PC-3 (cell line): ENCODE measurements at regions not wholly inside any gene's neighbourhood (a gene's known extent, or its start where the extent isn't known, plus 50 kb on each side); places are given as distances from the start of the nearest gene placed in this dataset.

Experiments used
- ATAC-seq: fragments of 200-7000 bp; cut with Tn5 transposase; 2 replicates; pipeline ENCODE4 v1.9.1; 2020; ENCODE audit warnings: mild to moderate bottlenecking, moderate library complexity
- BruUV-seq: library from RNA; stranded (reverse); fragments of 400-500 nt; replicated peaks from 2 replicates; lab custom pipeline; 2021; lab: Mats Ljungman, UMichigan
- CTCF ChIA-PET: fragments of 300-600 bp; sonication (Branson Sonifier 250); formaldehyde crosslinking; loops from one replicate; lab custom pipeline; 2022; ENCODE audit warnings: antibody characterized with exemption; lab: Charles Lee
- POLR2A ChIA-PET: fragments of 300-600 bp; sonication (Branson Sonifier 250); formaldehyde crosslinking; loops from one replicate; lab custom pipeline; 2022; ENCODE audit warnings: antibody characterized with exemption; ENCODE audit not compliant: unreplicated experiment; lab: Charles Lee
- DNase-seq: peaks from one replicate; pipeline ENCODE4 v3.0.0-alpha.2; 2015
- H2AFZ ChIP-seq: fragments of 300-600 bp; sonication (generic); 2 replicates; pipeline ENCODE4 v1.6.0; 2016; ENCODE audit warnings: antibody characterized with exemption, low read length
- H3F3A ChIP-seq: fragments of 300-600 bp; sonication (generic); one replicate; pipeline ENCODE4 v1.6.0; 2017; ENCODE audit warnings: antibody characterized with exemption, low read length, control low read depth, mild to moderate bottlenecking; ENCODE audit not compliant: unreplicated experiment
- H3K27ac ChIP-seq: fragments of 300-600 bp; sonication (generic); 2 replicates; pipeline ENCODE4 v1.5.1; 2016; ENCODE audit warnings: mild to moderate bottlenecking, low read length
- H3K27me3 ChIP-seq: fragments of 300-600 bp; sonication (generic); 2 replicates; pipeline ENCODE4 v1.6.1; 2016; ENCODE audit warnings: low read length, mixed read lengths
- H3K36me3 ChIP-seq: fragments of 300-600 bp; sonication (generic); 2 replicates; pipeline ENCODE4 v1.6.1; 2016; ENCODE audit warnings: low read depth, mixed run types, low read length, mixed read lengths
- H3K4me1 ChIP-seq: fragments of 300-600 bp; sonication (generic); 2 replicates; pipeline ENCODE4 v1.5.1; 2016; ENCODE audit warnings: low read length; ENCODE audit not compliant: insufficient read depth
- H3K4me2 ChIP-seq: fragments of 300-600 bp; sonication (generic); 2 replicates; pipeline ENCODE4 v1.6.0; 2016; ENCODE audit warnings: low read length
- H3K4me3 ChIP-seq: fragments of 300-600 bp; sonication (generic); 2 replicates; pipeline ENCODE4 v1.5.1; 2016; ENCODE audit warnings: mild to moderate bottlenecking, low read length, mixed read lengths
- H3K79me2 ChIP-seq: fragments of 300-600 bp; sonication (generic); 2 replicates; pipeline ENCODE4 v1.6.1; 2017; ENCODE audit warnings: low read length, mixed read lengths
- H3K9ac ChIP-seq: fragments of 300-600 bp; sonication (generic); 2 replicates; pipeline ENCODE4 v1.6.0; 2016; ENCODE audit warnings: mild to moderate bottlenecking, low read length
- H3K9me2 ChIP-seq: fragments of 300-600 bp; sonication (generic); replicated peaks from 2 replicates; pipeline ENCODE4 v1.6.1; 2016; ENCODE audit warnings: mixed run types, low read length, mixed read lengths
- H3K9me3 ChIP-seq: fragments of 300-600 bp; sonication (generic); 2 replicates; pipeline ENCODE4 v1.6.1; 2016; ENCODE audit warnings: low read length, mixed read lengths
- H4K20me1 ChIP-seq: fragments of 300-600 bp; sonication (generic); 2 replicates; pipeline ENCODE4 v1.6.1; 2016; ENCODE audit warnings: low read length, mixed read lengths
- EZH2 ChIP-seq: fragments of 300-600 bp; sonication (generic); IDR thresholded peaks from one replicate; pipeline ENCODE4 v1.6.1; 2017; ENCODE audit warnings: antibody characterized with exemption, mild to moderate bottlenecking, low read length; ENCODE audit not compliant: unreplicated experiment
- EZH2phosphoT487 ChIP-seq: fragments of 300-600 bp; sonication (generic); IDR thresholded peaks from 2 replicates; pipeline ENCODE4 v1.6.1; 2018; ENCODE audit warnings: mild to moderate bottlenecking, antibody characterized with exemption, low read length, borderline replicate concordance
- intact Hi-C: fragments of 100-400 bp; cut with micrococcal nuclease; formaldehyde crosslinking; loops from 2 replicates; pipeline ENCODE4 v1.9.0; 2023
- TF ChIP-seq, protein P1 (sequence below): fragments of 300-600 bp; sonication (generic); conservative IDR thresholded peaks from 2 replicates; pipeline ENCODE4 v1.5.1; 2017; ENCODE audit warnings: antibody characterized with exemption, low read depth, mild to moderate bottlenecking, low read length

DNA sequence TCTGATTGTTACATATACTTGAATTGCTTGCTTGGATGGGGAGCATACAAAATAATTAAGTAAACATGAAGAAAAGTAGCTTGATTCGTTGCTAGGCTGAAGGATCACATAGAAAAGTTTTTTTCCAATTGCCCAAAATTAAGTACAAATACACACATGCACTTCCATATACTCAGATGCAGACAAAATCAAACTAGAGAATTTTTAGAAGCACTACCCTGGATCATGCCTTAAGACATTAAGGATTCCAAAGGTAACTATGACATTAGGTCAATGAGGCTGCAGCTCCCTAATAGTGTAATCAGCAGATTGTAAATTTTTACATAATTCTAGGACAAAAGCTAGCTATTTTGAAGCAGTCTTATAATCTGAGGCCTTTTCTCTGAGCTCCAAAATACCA lies 216.9 kb upstream of the TMEM161B start:
- Histone ChIP-seq H3K9me2 (no peaks in the 10 kb centered on the region), H3K9ac (no peak overlapping the region), H3K79me2 (no peaks in the 10 kb centered on the region), H3K27me3 (no peaks in the 10 kb centered on the region), H3K9me3 (no peaks in the 10 kb centered on the region), H3K4me2 (no peak overlapping the region), H4K20me1 (no peaks in the 10 kb centered on the region), H3F3A (no peaks in the 10 kb centered on the region), H3K4me1 (no peaks in the 10 kb centered on the region), H2AFZ (no peak overlapping the region), H3K27ac (no peak overlapping the region), H3K4me3 (no peak overlapping the region), H3K36me3 (no peaks in the 10 kb centered on the region)
- no peak for TF ChIP-seq EZH2
- TF ChIP-seq, protein P1, sequence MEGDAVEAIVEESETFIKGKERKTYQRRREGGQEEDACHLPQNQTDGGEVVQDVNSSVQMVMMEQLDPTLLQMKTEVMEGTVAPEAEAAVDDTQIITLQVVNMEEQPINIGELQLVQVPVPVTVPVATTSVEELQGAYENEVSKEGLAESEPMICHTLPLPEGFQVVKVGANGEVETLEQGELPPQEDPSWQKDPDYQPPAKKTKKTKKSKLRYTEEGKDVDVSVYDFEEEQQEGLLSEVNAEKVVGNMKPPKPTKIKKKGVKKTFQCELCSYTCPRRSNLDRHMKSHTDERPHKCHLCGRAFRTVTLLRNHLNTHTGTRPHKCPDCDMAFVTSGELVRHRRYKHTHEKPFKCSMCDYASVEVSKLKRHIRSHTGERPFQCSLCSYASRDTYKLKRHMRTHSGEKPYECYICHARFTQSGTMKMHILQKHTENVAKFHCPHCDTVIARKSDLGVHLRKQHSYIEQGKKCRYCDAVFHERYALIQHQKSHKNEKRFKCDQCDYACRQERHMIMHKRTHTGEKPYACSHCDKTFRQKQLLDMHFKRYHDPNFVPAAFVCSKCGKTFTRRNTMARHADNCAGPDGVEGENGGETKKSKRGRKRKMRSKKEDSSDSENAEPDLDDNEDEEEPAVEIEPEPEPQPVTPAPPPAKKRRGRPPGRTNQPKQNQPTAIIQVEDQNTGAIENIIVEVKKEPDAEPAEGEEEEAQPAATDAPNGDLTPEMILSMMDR = no peak
- TF ChIP-seq EZH2phosphoT487 = no peak
- ChIA-PET CTCF (no interaction called here), POLR2A (interaction anchor here (0.6 kb wide), 1 partner anchor 82 kb away, joined by 4 read pairs; no protein-coding TSS in a partner anchor)
- intact Hi-C loops = no loop called here
- DNase-seq = no peak
- no TSS peak for BruUV-seq
- ATAC-seq = no peak

DNA sequence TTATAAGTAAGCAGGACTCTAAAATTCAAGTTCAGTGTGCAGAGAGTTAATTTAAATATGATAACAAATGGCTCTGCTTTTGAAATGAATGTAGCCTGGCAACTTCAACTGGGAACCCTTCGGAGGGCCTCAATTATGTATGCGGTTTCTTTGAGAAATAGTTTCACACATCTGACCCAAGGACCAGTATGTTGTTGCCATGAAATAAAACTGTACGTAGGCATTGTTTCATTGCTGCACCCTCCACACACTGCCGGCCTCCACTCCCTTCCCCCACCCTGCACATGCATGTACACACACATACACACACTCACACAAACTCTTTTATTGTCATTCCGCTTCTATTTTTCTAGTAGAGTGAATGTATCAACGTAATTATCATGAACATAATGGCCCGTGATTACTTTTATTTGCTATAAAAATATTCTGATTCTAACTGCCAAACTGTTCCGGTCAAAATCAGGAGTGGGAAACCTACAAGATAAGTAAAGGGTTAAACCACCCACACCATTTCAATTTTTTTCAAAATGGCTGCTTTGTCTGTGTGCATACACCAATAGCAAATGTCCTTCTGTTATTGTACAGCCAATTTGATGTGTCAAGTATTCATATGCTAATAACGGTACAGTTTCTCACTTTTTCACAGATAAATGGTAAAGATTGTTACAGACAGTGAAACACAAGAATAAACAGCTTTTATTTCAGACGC lies 215.5 kb upstream of the TMEM161B start:
- H3K9ac ChIP-seq = no peak overlapping the region
- DNase-seq = no peak
- no peaks in the 10 kb centered on the region for H3F3A ChIP-seq
- intact Hi-C loops = no loop called here
- H3K4me2 ChIP-seq = no peak overlapping the region
- no peaks in the 10 kb centered on the region for H4K20me1 ChIP-seq
- no peak overlapping the region for H2AFZ ChIP-seq
- no peaks in the 10 kb centered on the region for H3K27me3 ChIP-seq
- no peaks in the 10 kb centered on the region for H3K4me1 ChIP-seq
- H3K27ac ChIP-seq = no peak overlapping the region
- BruUV-seq = no TSS peak
- TF ChIP-seq EZH2phosphoT487 (no peak), EZH2 (no peak)
- TF ChIP-seq, protein P1 = no peak
- H3K9me2 ChIP-seq = no peaks in the 10 kb centered on the region
- H3K9me3 ChIP-seq = no peaks in the 10 kb centered on the region
- ChIA-PET POLR2A (no interaction called here), CTCF (no interaction called here)
- H3K4me3 ChIP-seq = no peak overlapping the region
- no peak for ATAC-seq
- H3K79me2 ChIP-seq = no peaks in the 10 kb centered on the region
- H3K36me3 ChIP-seq = no peaks in the 10 kb centered on the region

DNA sequence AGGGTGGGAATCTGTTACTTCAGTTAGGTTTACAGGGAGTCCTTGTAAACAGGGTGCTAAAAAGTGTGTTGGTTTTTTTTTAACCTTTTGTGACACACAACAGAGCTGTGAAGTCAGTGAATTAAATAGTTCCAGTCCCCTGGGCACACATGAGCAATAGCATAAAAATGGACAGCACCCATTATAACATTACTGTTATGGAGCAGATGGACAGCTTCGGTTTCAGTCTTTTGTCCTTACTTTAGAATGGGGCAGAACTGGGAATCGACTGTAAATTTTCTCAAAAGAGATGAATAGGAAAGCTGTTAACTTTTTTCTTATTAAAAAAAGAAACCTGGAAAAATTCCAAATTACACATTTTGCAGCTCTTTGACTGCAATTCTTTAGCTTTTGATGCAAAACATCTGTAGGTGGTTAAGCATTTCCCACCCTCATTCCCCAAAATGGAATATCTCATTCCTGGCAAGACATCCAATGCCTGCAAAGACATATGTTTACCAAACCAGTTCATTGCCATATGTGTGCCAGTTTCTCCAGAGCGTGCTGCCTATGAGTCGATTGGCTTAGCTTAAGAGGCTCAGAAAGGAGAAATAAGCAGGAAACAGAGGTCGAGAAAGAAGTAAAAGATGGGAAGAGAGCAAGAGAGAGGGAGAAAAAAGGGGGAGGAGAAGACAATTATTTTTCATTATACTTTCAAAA lies 212.3 kb upstream of the TMEM161B start:
- no peak overlapping the region for H3K9ac ChIP-seq
- no peaks in the 10 kb centered on the region for H3F3A ChIP-seq
- H3K79me2 ChIP-seq = no peaks in the 10 kb centered on the region
- ATAC-seq = no peak
- no peaks in the 10 kb centered on the region for H3K9me2 ChIP-seq
- no peak overlapping the region for H3K4me3 ChIP-seq
- no peak overlapping the region for H3K4me2 ChIP-seq
- CTCF ChIA-PET = no interaction called here
- H3K27ac ChIP-seq = no peak overlapping the region
- no TSS peak for BruUV-seq
- no peaks in the 10 kb centered on the region for H3K4me1 ChIP-seq
- TF ChIP-seq EZH2 (no peak), EZH2phosphoT487 (no peak)
- TF ChIP-seq, protein P1 = no peak
- no peaks in the 10 kb centered on the region for H3K27me3 ChIP-seq
- no peak overlapping the region for H2AFZ ChIP-seq
- no peaks in the 10 kb centered on the region for H3K9me3 ChIP-seq
- H4K20me1 ChIP-seq = no peaks in the 10 kb centered on the region
- DNase-seq = no peak
- no peaks in the 10 kb centered on the region for H3K36me3 ChIP-seq
- intact Hi-C loops = no loop called here
- POLR2A ChIA-PET = no interaction called here
